ENCODE measurements at regions not wholly inside any gene's neighbourhood (a gene's known extent, or its start where the extent isn't known, plus 50 kb on each side); places are given as distances from the start of the nearest gene placed in this dataset.

- H3K4me3 Mint-ChIP-seq = no peak overlapping the region
- H3K36me3 Mint-ChIP-seq (ENCODE audit: low read depth) = no peaks in the 10 kb centered on the region
- H3K27ac Mint-ChIP-seq (ENCODE audit: unreplicated experiment) = peak overlapping the region; percentile 50
- TF ChIP-seq, protein P1, sequence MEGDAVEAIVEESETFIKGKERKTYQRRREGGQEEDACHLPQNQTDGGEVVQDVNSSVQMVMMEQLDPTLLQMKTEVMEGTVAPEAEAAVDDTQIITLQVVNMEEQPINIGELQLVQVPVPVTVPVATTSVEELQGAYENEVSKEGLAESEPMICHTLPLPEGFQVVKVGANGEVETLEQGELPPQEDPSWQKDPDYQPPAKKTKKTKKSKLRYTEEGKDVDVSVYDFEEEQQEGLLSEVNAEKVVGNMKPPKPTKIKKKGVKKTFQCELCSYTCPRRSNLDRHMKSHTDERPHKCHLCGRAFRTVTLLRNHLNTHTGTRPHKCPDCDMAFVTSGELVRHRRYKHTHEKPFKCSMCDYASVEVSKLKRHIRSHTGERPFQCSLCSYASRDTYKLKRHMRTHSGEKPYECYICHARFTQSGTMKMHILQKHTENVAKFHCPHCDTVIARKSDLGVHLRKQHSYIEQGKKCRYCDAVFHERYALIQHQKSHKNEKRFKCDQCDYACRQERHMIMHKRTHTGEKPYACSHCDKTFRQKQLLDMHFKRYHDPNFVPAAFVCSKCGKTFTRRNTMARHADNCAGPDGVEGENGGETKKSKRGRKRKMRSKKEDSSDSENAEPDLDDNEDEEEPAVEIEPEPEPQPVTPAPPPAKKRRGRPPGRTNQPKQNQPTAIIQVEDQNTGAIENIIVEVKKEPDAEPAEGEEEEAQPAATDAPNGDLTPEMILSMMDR (conservative IDR thresholded peaks at IDR 0.05) = no peak
- no peak for DNase-seq (ENCODE audit: low read depth, low spot score)
- H3K27me3 Mint-ChIP-seq (ENCODE audit: low read depth) = peaks cover 2% of the 10 kb centered on the region
- no peaks in the 10 kb centered on the region for H3K9me3 Mint-ChIP-seq
- no peaks in the 10 kb centered on the region for H3K4me1 Mint-ChIP-seq
These were observed 279.3 kb upstream of the SHH start for GRCh38 chr7:156091519-156092080.

GRCh38 chr7:156090988-156091387 is 278.7 kb upstream of the SHH start:
- H3K27ac Mint-ChIP-seq (ENCODE audit: unreplicated experiment) = no peak overlapping the region
- peaks cover 2% of the 10 kb centered on the region for H3K27me3 Mint-ChIP-seq (ENCODE audit: low read depth)
- no peak overlapping the region for H3K4me3 Mint-ChIP-seq
- no peaks in the 10 kb centered on the region for H3K36me3 Mint-ChIP-seq (ENCODE audit: low read depth)
- DNase-seq (ENCODE audit: low read depth, low spot score) = no peak
- no peaks in the 10 kb centered on the region for H3K4me1 Mint-ChIP-seq
- no peaks in the 10 kb centered on the region for H3K9me3 Mint-ChIP-seq
- TF ChIP-seq, protein P1 (conservative IDR thresholded peaks at IDR 0.05) = no peak

DNA sequence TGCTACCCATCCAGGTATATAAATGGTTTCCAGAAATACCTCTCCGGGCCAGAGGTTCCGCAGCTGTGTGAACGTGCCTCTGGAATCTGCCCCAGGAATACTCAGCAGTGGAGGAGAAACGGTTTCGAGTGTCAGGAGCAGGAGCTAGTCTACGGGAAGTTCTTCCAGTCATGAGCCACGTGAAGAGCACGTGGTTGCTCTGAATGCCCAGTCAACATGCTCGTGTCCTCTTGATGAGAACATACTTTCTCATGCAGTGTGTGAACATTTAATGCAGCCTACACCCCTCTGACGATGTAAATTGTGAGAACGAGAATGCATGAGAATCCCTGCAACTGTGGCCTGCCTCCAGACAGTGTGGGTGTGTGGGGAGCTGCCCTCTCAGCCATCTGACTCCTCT is 277.0 kb upstream of the SHH start:
- Mint-ChIP-seq H3K4me3 (no peak overlapping the region), H3K9me3 (no peaks in the 10 kb centered on the region), H3K27ac (ENCODE audit: unreplicated experiment) (no peak overlapping the region), H3K4me1 (no peaks in the 10 kb centered on the region), H3K27me3 (ENCODE audit: low read depth) (peaks cover 2% of the 10 kb centered on the region), H3K36me3 (ENCODE audit: low read depth) (no peaks in the 10 kb centered on the region)
- TF ChIP-seq, protein P1 (conservative IDR thresholded peaks at IDR 0.05) = no peak
- DNase-seq (ENCODE audit: low read depth, low spot score) = no peak

GRCh38 chr7:156088115-156088514 is 275.9 kb upstream of the SHH start:
- no peaks in the 10 kb centered on the region for H3K4me1 Mint-ChIP-seq

DNA sequence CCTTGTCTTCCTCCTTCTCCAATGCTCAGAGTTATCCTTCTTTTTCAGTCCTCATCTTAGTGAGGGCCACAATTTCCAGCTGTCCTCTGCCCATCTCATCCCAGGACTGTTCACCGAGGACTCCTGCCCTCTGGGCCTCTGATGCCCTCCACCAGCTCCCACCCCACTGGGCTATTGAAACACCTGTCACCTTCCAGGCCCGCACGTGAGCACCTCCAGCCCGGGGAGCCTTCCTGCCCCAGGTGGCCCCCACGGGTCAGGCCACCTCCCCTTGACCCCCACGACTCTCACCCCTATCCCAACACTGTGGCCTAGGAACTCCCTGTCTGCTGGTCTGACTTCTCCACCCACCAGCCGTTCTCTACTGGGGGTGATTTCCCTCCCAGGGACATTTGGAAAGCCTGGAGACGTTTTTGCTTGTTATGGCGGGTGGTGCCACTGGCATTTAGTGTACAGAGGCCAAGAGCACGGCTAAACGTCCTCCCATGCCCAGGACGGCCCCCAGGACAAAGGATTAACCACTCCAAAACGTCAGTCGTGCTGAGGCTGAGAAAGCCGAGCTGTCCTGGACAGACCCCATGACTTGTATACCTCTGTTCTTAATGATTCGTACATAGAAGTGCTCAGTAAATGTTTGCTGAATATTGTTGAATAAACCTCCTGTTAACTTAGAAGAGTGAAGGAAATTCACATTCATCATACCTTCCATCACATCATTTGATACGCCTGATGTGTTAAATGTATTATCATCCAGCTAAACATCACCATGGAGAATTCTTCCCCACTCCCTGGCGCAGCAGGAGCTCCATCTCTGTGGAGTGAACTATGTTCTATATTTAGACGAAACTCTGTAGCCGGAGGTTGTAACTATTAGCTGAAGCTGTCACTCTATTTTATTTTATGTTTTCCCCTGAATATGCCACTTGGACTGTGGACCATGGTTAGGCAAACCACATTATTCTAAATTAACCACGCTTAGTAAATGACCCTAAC is 270.1 kb upstream of the SHH start:
- Mint-ChIP-seq H3K27me3 (ENCODE audit: low read depth) (no peaks in the 10 kb centered on the region), H3K36me3 (ENCODE audit: low read depth) (no peaks in the 10 kb centered on the region), H3K9me3 (no peaks in the 10 kb centered on the region), H3K4me3 (no peak overlapping the region), H3K4me1 (no peaks in the 10 kb centered on the region), H3K27ac (ENCODE audit: unreplicated experiment) (no peak overlapping the region)
- DNase-seq (ENCODE audit: low read depth, low spot score) = no peak
- TF ChIP-seq, protein P1 (conservative IDR thresholded peaks at IDR 0.05) = no peak

More at GRCh38 chr7:156088115-156088514, 275.9 kb upstream of the SHH start:
- no peaks in the 10 kb centered on the region for H3K9me3 Mint-ChIP-seq
- TF ChIP-seq, protein P1 (conservative IDR thresholded peaks at IDR 0.05) = no peak
- H3K36me3 Mint-ChIP-seq (ENCODE audit: low read depth) = no peaks in the 10 kb centered on the region
- H3K27me3 Mint-ChIP-seq (ENCODE audit: low read depth) = peaks cover 2% of the 10 kb centered on the region
- H3K27ac Mint-ChIP-seq (ENCODE audit: unreplicated experiment) = no peak overlapping the region
- no peak for DNase-seq (ENCODE audit: low read depth, low spot score)
- H3K4me3 Mint-ChIP-seq = no peak overlapping the region
